Lower leg skin (tissue), 4 donors: ENCODE measurements at regions not wholly inside any gene's neighbourhood (a gene's known extent, or its start where the extent isn't known, plus 50 kb on each side); places are given as distances from the start of the nearest gene placed in this dataset.

Experiments used
- DNase-seq, 2 donors: peaks; one replicate each; pipeline ENCODE4 v3.0.0-alpha.2; 2019; ENCODE audit warnings: low spot score in 2 of 2
- H3K4me3 ChIP-seq: fragments of 200-600 bp; sonication (generic); 2 replicates; pipeline ENCODE4 v1.5.1; 2017; ENCODE audit warnings: mild to moderate bottlenecking, low read depth; ENCODE audit not compliant: poor library complexity, severe bottlenecking
- CTCF ChIP-seq, 3 donors: fragments of 450-650 bp; IDR thresholded peaks; one replicate each; pipeline ENCODE4 v1.5.1; 2016; ENCODE audit warnings: antibody characterized with exemption in 3 of 3, mild to moderate bottlenecking in 3 of 3, moderate library complexity in 2 of 3
- POLR2A ChIP-seq, 2 donors: fragments of 450-650 bp; IDR thresholded peaks; one replicate each; pipeline ENCODE4 v1.6.1; 2016 to 2017; ENCODE audit warnings: antibody characterized with exemption in 2 of 2, mild to moderate bottlenecking in 1 of 2, moderate library complexity in 1 of 2
- WGBS, 2 donors: methylation state at CpG; one replicate each; pipeline ENCODE4 v1.1.5; 2018; 5-methylcytosine and 5-hydroxymethylcytosine counted together
- intact Hi-C: fragments of 100-400 bp; cut with DNase I; formaldehyde crosslinking; loops from one replicate; pipeline ENCODE4 v1.15.0; 2023; ENCODE audit warnings: low total_unique reads

GRCh38 chr6:48912503-48912902 lies 550.5 kb downstream of the MMUT start:
- H3K4me3 ChIP-seq, result no peak overlapping the region
- DNase-seq, result no peak
- intact Hi-C loops, result no loop called here
- WGBS, 2 donors, result 91 to 93% methylated on average over 2 of the region's 2 CpGs
- TF ChIP-seq CTCF (IDR thresholded peaks at IDR 0.05), result no peak

GRCh38 chr6:48904809-48905208 lies 558.2 kb downstream of the MMUT start:
- TF ChIP-seq POLR2A (IDR thresholded peaks at IDR 0.05), result no peak
- no peak for TF ChIP-seq CTCF (IDR thresholded peaks at IDR 0.05)
- no peak for DNase-seq
- intact Hi-C loops, result no loop called here
- no peak overlapping the region for H3K4me3 ChIP-seq

- DNase-seq, result no peak
- no peak for TF ChIP-seq POLR2A (IDR thresholded peaks at IDR 0.05)
- TF ChIP-seq CTCF (IDR thresholded peaks at IDR 0.05), result no peak
- intact Hi-C loops, result no loop called here
- no peak overlapping the region for H3K4me3 ChIP-seq
- 85 to 92% methylated on average over 3 of the region's 3 CpGs for WGBS, 2 donors
Measured at GRCh38 chr6:48894469-48894868, 568.6 kb downstream of the MMUT start.

GRCh38 chr6:48893048-48893447 lies 570.0 kb downstream of the MMUT start:
- H3K4me3 ChIP-seq, result no peak overlapping the region
- TF ChIP-seq CTCF (IDR thresholded peaks at IDR 0.05) (no peak), POLR2A (IDR thresholded peaks at IDR 0.05) (no peak)
- intact Hi-C loops, result no loop called here
- DNase-seq, result no peak
- WGBS, 2 donors, result 77 to 83% methylated on average over 1 of the region's 1 CpG

- 84 to 86% methylated on average over 3 of the region's 3 CpGs for WGBS, 2 donors
- TF ChIP-seq POLR2A (IDR thresholded peaks at IDR 0.05) (no peak), CTCF (IDR thresholded peaks at IDR 0.05) (no peak)
Measured at GRCh38 chr6:48891308-48891707, 571.7 kb downstream of the MMUT start.

GRCh38 chr6:48889429-48889828 lies 573.6 kb downstream of the MMUT start:
- DNase-seq, result no peak
- intact Hi-C loops, result no loop called here
- H3K4me3 ChIP-seq, result no peak overlapping the region
- WGBS, 2 donors, result 78 to 81% methylated on average over 2 of the region's 2 CpGs
- TF ChIP-seq POLR2A (IDR thresholded peaks at IDR 0.05) (no peak), CTCF (IDR thresholded peaks at IDR 0.05) (no peak)

More at GRCh38 chr6:48891308-48891707, 571.7 kb downstream of the MMUT start:
- intact Hi-C loops, result no loop called here
- no peak overlapping the region for H3K4me3 ChIP-seq
- DNase-seq, result no peak
